T-helper 17 cell (primary cell): ENCODE measurements at regions not wholly inside any gene's neighbourhood (a gene's known extent, or its start where the extent isn't known, plus 50 kb on each side); places are given as distances from the start of the nearest gene placed in this dataset.

Source experiments
- ATAC-seq: fragments of 150-1000 bp; cut with Tn5 transposase; 2 replicates; pipeline ENCODE4 v1.10.0; 2021; ENCODE audit warnings: mild to moderate bottlenecking, moderate library complexity
- DNase-seq, 3 donors: peaks; one replicate each; pipeline versions ENCODE4 v3.0.0 to v3.0.0-alpha.2; 2020 to 2021
- H3K9me3 ChIP-seq: one replicate; pipeline ENCODE4 v1.7.0; 2013; ENCODE audit warnings: low read length, mild to moderate bottlenecking; ENCODE audit not compliant: control insufficient read depth, poor library complexity, severe bottlenecking
- H3K27ac Mint-ChIP-seq: one replicate; pipeline ENCODE4 v1.8.0; 2022; ENCODE audit warnings: mild to moderate bottlenecking, moderate library complexity, mixed read lengths
- H3K27me3 Mint-ChIP-seq: one replicate; pipeline ENCODE4 v1.8.0; 2022; ENCODE audit warnings: mixed read lengths
- H3K36me3 Mint-ChIP-seq: one replicate; pipeline ENCODE4 v1.8.0; 2022; ENCODE audit warnings: low read depth, mixed read lengths
- H3K4me1 Mint-ChIP-seq: one replicate; pipeline ENCODE4 v1.8.0; 2022; ENCODE audit warnings: mild to moderate bottlenecking, mixed read lengths
- H3K4me3 Mint-ChIP-seq: one replicate; pipeline ENCODE4 v1.8.0; 2022; ENCODE audit warnings: mild to moderate bottlenecking, moderate library complexity, mixed read lengths

DNA sequence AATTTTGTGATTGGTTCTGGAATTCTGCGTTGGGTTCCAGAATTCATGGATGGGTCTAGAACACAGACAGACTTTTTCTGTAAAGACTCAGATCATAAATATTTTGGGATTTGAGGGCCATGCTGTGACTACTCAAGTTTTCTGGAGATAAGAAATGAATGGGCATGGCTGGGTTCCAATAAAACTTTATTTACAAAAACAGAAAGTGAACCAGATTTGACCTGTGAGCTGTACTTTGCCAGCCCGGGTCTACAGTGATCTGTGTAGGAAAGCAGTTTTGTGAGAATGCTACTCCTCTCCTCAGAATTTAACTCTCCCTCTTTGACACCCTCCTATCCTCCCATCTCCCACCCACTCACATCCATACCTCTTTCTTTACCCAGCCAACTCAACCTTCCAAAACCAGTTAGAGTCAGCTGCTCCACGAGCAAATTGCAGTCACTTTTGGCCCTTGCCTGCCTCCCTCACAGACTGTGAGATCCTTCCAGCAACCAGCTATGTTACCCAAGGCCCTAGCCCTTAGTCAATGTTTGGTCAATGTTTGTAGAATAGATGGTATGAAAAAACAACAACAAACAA lies 312.8 kb upstream of the ZMIZ1 start:
- Mint-ChIP-seq H3K27me3 (peaks cover 68% of the 10 kb centered on the region), H3K4me3 (no peak overlapping the region), H3K4me1 (peaks cover 10% of the 10 kb centered on the region), H3K27ac (no peak overlapping the region), H3K36me3 (peaks cover 2% of the 10 kb centered on the region)
- H3K9me3 ChIP-seq: no peaks in the 10 kb centered on the region
- ATAC-seq: no peak
- DNase-seq: no peak

DNA sequence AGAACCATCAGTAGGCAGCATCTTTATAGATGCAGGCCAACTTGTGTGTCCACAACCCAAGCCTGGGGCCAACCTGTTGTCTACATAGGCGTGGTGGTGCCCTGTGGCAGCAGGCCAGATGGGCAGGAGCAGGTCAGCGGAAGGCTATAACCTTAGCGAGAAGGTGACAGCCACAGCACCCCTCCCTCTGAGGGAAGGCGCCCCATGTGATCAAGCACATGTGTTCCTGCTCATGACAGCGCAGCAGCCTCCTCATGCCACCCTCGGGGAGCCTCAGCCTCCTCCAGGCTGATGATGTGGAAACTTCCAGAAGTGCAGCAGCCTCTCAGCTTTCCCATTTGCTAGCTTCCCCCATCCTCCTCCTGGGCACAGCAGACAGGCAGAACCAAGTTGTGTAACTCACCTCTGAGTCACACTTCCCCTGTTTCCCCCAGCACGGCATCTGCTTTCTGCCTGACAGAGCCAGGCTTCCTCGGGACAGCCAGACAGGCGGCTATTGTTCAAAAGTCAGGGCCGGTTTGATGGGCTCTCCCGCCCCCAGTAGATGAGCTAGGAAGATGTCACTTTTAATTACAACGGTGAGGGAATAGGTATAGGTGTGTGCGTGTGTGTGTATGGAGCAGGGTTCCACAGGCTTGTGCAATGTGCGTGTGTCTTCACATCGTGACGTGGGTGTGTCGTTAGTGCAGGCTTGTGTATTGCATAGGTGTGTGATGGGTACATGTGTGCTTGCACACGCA lies 312.0 kb upstream of the ZMIZ1 start:
- H3K27ac Mint-ChIP-seq: peak overlapping the region; percentile 4
- H3K9me3 ChIP-seq: no peaks in the 10 kb centered on the region
- peaks cover 61% of the 10 kb centered on the region for H3K27me3 Mint-ChIP-seq
- peaks cover 7% of the 10 kb centered on the region for H3K4me1 Mint-ChIP-seq
- no peak for DNase-seq
- peak; percentile 48 for ATAC-seq
- peaks cover 2% of the 10 kb centered on the region for H3K36me3 Mint-ChIP-seq
- no peak overlapping the region for H3K4me3 Mint-ChIP-seq

DNA sequence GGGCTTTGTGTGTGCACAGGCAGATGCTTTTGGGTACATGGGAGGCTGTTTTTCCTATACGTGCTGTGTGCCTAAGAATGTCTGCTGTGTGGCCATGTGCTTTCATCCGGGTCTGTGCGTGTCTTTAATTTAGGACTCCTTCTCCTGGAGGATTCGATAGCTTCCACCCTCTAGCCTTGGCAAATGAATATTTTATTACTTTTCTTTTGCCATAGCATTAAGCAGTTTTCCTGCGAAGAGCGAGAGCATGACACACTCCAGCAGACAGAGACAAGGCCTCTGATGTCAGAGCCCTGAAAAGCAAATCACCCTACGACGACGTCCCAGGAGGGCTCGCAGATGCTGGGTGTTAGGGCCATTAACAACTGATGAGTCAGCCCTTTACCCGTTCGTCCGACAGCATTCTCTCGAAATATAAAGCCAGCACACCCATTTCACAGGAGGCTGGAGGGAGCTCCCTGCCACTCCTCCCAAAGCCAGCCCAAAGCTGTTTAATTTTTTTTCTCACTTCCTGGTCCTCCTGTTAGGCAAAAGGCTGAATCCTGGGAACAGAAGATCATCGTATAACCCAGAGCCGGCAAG lies 311.3 kb upstream of the ZMIZ1 start:
- DNase-seq (no peak), ATAC-seq (no peak)
- H3K4me3 Mint-ChIP-seq: no peak overlapping the region
- peaks cover 54% of the 10 kb centered on the region for H3K27me3 Mint-ChIP-seq
- H3K4me1 Mint-ChIP-seq: peaks cover 7% of the 10 kb centered on the region
- H3K36me3 Mint-ChIP-seq: peaks cover 2% of the 10 kb centered on the region
- H3K9me3 ChIP-seq: no peaks in the 10 kb centered on the region
- H3K27ac Mint-ChIP-seq: peak overlapping the region; percentile 4

DNA sequence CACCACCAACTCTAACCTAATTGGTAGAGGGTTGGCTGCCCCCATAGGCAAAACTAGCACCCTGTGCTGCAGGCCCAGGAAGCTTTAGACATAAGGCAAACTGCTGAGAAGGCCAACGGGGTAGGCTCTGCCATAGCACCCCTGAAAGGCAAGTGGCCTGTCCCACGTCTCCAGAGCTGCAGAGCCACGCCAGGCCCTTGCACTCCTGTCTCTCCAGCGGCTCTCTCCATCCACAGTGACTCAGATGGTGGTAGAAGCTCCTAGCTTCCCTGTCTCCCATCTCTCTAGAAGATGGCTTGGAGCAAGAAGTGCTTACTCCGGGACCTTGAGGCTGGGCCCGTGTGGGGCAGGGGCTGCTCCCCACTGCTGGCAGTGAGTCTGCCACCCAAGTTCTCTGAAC lies 310.6 kb upstream of the ZMIZ1 start:
- Mint-ChIP-seq H3K27ac (no peak overlapping the region), H3K27me3 (peaks cover 54% of the 10 kb centered on the region), H3K36me3 (no peaks in the 10 kb centered on the region), H3K4me3 (no peak overlapping the region), H3K4me1 (peaks cover 7% of the 10 kb centered on the region)
- DNase-seq (no peak), ATAC-seq (no peak)
- H3K9me3 ChIP-seq: no peaks in the 10 kb centered on the region

DNA sequence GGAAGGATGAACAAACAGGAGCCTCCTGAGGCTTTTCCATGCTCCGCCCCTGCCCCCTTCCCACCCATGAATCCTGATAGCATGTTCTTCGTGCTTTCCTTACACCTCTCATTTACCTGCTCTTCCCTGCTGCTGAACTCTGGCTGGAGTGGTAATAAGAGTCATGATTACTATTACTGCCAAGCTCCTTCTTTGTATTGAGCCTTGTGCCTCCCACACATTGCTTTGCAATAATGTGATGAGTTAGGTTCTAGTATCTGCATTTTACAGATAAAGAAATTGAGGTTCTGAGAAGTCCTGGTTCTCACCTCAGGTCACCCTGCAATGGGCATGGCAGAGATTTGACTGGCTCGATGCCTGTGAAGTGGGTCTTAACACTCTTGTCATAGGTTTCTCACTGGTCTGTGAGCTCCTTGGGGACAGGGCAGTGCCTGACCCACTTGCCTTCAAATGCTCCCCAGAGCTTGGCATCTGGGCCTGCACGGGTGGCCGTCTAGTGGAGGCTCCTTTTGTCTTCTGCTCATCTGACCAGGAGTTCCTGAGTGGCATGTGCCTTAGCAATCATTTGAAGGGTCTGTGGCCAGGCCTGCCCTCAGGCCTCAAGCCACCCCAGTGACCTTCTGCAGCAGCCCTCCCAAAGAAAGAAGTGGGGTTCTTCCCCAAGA lies 309.2 kb upstream of the ZMIZ1 start:
- Mint-ChIP-seq H3K27ac (no peak overlapping the region), H3K27me3 (peaks cover 40% of the 10 kb centered on the region), H3K36me3 (no peaks in the 10 kb centered on the region), H3K4me1 (peaks cover 3% of the 10 kb centered on the region), H3K4me3 (no peak overlapping the region)
- DNase-seq (no peak), ATAC-seq (no peak)
- H3K9me3 ChIP-seq: no peaks in the 10 kb centered on the region

DNA sequence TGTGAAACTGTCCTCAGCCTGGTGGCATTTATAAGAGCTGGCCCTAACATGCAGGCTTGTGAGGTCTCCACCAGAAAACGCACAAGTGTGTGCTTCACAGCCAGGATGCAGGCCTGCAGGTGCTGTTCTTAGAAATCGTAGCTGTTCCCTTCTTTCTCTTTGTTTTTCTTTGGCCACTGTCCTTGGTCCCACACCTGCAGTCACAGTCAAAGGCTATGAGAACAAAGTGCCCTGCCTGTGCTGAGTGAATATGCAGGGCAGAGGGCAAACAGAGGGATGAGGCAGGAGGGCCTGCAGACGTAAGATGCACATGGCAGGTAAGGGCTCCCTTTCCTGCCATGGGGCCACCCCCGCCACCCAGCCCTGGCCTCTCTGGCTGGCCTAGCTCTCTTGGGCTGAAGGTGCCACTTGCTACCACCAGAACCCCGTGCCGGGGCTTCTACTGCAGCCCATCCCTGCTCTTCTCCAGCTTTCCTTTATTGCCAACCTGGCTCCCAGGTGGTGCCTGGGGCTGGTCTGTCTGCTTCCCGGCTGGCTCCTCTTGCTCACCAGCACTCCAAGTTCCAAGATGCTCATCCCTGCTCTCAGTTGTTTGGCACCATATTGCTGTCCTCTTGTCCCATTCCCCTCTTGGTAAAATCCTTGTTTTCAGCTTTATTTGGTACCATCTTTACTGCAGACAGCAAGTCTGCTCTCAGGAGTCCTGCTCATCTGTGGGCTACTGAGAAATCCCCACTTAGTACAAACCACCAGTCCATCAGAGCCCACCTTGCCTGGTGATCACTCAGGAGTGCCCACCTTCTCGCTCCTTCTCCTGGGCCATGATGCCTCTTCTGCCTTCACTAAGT lies 308.1 kb upstream of the ZMIZ1 start:
- peaks cover 3% of the 10 kb centered on the region for H3K4me1 Mint-ChIP-seq
- no peak overlapping the region for H3K4me3 Mint-ChIP-seq
- no peaks in the 10 kb centered on the region for H3K9me3 ChIP-seq
- H3K27ac Mint-ChIP-seq: no peak overlapping the region
- H3K27me3 Mint-ChIP-seq: peaks cover 44% of the 10 kb centered on the region
- H3K36me3 Mint-ChIP-seq: no peaks in the 10 kb centered on the region
- DNase-seq (no peak), ATAC-seq (no peak)

DNA sequence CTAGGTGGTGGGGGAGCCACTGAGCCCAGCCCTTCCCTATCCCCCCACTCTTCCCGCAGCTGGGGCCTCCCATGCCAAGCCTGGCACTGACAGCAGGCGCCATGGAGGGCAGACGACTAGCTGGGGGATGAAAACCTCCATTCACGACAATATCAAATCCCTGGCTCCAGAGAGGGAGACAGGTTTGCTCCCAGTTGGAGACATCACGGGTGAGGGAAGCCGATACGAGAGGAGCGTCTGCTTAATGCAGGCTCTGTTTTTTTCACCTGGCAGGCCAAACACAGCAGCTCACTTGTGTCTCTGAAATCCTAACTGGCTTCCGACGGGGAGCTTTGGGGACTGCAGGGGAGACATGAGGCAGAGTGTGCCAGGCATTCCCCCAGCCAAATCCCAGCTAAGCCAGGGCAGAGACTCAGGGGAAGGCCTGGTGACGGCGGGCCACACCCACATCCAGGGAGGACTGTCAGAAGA lies 307.4 kb upstream of the ZMIZ1 start:
- Mint-ChIP-seq H3K27me3 (peaks cover 42% of the 10 kb centered on the region), H3K4me1 (peaks cover 3% of the 10 kb centered on the region), H3K27ac (no peak overlapping the region), H3K4me3 (no peak overlapping the region), H3K36me3 (no peaks in the 10 kb centered on the region)
- ATAC-seq (no peak), DNase-seq (no peak)
- no peaks in the 10 kb centered on the region for H3K9me3 ChIP-seq

DNA sequence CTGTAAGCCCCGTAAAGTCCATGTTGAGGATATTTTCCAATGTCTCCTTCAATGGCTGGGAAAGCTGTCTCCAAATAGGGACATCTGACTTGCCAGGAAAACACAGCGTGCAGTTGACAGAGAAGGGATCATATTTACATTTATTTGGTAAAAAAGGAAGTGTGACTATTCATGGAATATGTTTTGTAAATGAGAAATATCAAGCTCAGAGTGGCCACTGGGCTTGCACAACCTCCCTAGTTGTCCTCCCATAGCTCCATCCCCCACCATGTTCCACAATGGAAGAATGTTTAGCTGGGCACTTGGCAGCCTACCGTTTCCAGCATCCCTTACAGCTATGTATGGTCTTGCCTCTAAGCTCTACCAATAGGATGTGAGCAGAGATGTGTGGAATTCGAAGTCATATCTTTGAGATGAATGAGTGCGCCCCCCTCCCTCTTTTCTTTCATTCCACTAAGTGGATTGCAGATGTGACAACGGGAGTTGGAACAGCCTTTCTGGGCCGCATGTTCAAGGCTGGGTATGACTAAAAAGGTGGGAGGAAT lies 306.6 kb upstream of the ZMIZ1 start:
- H3K9me3 ChIP-seq: no peaks in the 10 kb centered on the region
- no peak for ATAC-seq
- H3K27me3 Mint-ChIP-seq: peaks cover 35% of the 10 kb centered on the region

DNA sequence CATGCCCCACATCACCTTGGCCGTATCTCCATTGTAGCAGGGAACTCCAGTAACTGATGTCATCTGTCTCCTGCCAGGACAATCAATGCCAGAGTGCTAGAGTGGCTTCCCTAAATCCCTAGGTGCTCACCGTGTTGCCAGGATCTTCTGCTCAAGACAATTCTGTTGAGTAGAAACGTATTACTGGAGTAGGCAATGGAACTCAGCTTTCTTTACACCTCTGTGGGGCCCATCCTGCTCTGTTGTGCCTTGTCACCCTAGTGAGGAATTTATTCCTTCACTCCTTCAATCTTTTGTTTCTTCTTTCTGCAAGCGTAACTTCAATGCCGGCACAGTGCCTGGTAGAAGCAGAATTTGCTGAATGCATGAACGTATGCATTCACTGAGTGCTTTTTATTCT lies 305.5 kb upstream of the ZMIZ1 start:
- no peaks in the 10 kb centered on the region for H3K36me3 Mint-ChIP-seq
- no peak overlapping the region for H3K4me3 Mint-ChIP-seq
- DNase-seq (no peak), ATAC-seq (no peak)
- peaks cover 26% of the 10 kb centered on the region for H3K27me3 Mint-ChIP-seq
- H3K27ac Mint-ChIP-seq: no peak overlapping the region
- no peaks in the 10 kb centered on the region for H3K9me3 ChIP-seq
- peaks cover 3% of the 10 kb centered on the region for H3K4me1 Mint-ChIP-seq

More for the DNA sequence above, 306.6 kb upstream of the ZMIZ1 start:
- H3K4me1 Mint-ChIP-seq: peaks cover 3% of the 10 kb centered on the region
- no peaks in the 10 kb centered on the region for H3K36me3 Mint-ChIP-seq
- H3K4me3 Mint-ChIP-seq: no peak overlapping the region
- DNase-seq: no peak
- no peak overlapping the region for H3K27ac Mint-ChIP-seq

DNA sequence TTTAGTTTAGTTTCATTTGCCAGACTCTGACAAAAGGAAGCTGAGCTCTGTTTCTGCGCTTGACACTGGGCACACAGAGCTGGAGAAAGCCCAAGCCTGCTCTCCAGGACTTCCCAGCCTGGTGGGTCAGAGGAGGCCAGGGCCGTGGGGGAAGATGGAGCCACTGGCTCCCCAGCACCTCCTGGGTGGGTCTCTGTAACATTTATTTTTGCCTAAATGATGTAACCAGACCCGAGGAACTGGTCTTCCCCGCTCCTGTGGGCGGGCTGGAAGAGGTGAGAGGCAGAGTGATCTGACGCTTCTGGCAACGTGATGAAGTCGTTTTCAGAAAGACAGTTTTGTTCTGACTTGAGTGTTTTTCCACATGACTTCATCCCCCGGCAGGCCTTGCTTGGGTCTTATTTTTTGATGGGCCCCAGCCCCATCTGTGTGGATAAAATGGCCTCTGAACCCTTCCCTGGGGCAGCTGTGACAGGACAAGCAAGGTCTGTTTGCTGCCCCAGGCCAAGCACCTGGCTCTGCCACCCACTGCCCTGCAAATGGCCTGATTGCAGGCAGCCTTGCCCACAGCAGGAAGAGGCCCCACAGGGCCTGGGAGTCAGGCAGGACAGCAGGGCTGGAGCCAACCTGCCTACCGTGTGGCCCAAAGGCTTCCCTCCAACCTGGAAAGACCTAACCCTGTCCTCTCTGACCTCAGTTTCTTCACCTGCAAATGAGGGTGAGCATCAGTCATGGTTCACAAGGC lies 304.9 kb upstream of the ZMIZ1 start:
- ATAC-seq (no peak), DNase-seq (no peak)
- no peak overlapping the region for H3K4me3 Mint-ChIP-seq
- H3K36me3 Mint-ChIP-seq: no peaks in the 10 kb centered on the region
- H3K27me3 Mint-ChIP-seq: peaks cover 23% of the 10 kb centered on the region
- H3K4me1 Mint-ChIP-seq: peaks cover 2% of the 10 kb centered on the region
- H3K27ac Mint-ChIP-seq: no peak overlapping the region
- no peaks in the 10 kb centered on the region for H3K9me3 ChIP-seq

DNA sequence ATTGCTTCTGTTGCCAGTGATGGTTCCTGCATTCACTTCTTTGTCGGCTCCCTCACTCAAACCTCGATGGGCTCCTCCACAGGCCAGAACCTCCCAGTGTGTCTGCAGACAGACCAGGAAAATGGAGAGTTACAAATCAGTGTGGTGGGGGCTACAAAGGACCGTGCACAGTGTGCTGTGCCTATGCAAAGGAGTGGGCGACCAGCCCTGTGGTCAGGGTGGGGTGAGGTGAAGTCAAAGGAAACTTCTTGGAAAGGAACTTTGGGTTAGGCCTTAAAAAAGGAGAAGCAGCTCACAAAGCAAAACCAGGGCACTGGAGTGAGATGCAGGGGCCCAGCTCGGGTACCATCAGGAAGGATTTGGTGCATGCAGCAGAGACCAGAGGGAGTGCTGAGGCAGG lies 304.3 kb upstream of the ZMIZ1 start:
- no peak overlapping the region for H3K4me3 Mint-ChIP-seq
- no peaks in the 10 kb centered on the region for H3K36me3 Mint-ChIP-seq
- no peak overlapping the region for H3K27ac Mint-ChIP-seq
- peaks cover 28% of the 10 kb centered on the region for H3K27me3 Mint-ChIP-seq
- no peak for DNase-seq
- H3K9me3 ChIP-seq: no peaks in the 10 kb centered on the region
- ATAC-seq: no peak
- H3K4me1 Mint-ChIP-seq: peaks cover 1% of the 10 kb centered on the region

DNA sequence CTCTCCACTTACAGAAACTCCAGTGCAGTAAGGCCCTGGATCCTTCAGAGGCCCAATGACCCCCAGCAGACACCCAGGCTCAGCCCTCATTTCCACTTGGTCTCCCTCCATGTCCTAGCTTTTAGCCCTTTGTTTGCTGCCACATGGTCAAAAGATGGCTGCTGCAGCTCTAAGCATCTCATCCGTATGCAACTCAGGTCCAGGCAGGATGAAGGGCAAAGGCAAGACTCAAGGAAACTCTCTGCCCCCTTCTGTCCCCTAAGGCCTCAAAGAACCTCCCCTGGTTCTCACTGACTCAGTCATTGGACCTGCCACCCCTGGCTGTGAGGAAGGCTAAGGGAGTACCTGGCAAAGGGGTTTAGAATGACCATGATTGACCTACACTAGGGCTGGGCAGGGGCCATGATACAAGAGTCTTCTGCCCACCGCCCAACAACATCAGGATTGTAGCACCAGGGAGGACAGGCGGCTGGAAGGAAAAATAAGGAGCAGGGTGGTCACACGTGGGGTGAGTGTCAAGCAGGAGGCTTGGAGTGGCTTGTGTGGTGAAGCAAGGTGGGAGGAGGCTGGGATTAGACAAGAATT lies 303.8 kb upstream of the ZMIZ1 start:
- ATAC-seq: no peak
- DNase-seq: no peak
- peaks cover 5% of the 10 kb centered on the region for H3K4me1 Mint-ChIP-seq
- peaks cover 32% of the 10 kb centered on the region for H3K27me3 Mint-ChIP-seq
- no peaks in the 10 kb centered on the region for H3K36me3 Mint-ChIP-seq
- no peaks in the 10 kb centered on the region for H3K9me3 ChIP-seq
- H3K27ac Mint-ChIP-seq: no peak overlapping the region
- no peak overlapping the region for H3K4me3 Mint-ChIP-seq
